Gastroesophageal sphincter (tissue), 3 donors: ENCODE measurements at regions not wholly inside any gene's neighbourhood (a gene's known extent, or its start where the extent isn't known, plus 50 kb on each side); places are given as distances from the start of the nearest gene placed in this dataset.

Experiments used
- POLR2A ChIP-seq, 2 donors: fragments of 450-650 bp; IDR thresholded peaks; one replicate each; pipeline ENCODE4 v1.6.1; 2017; ENCODE audit warnings: antibody characterized with exemption in 2 of 2, mild to moderate bottlenecking in 2 of 2, moderate library complexity in 1 of 2
- TF ChIP-seq, protein P1 (sequence below), 4 experiments: fragments of 200-600 bp in 2 of 4; fragments of 450-650 bp in 2 of 4; sonication (generic) in 1 of 4; IDR thresholded peaks; one replicate each; pipeline ENCODE4 v1.5.1; 2017 to 2019; ENCODE audit warnings: antibody characterized with exemption in 4 of 4, mild to moderate bottlenecking in 2 of 4, moderate library complexity in 2 of 4

DNA sequence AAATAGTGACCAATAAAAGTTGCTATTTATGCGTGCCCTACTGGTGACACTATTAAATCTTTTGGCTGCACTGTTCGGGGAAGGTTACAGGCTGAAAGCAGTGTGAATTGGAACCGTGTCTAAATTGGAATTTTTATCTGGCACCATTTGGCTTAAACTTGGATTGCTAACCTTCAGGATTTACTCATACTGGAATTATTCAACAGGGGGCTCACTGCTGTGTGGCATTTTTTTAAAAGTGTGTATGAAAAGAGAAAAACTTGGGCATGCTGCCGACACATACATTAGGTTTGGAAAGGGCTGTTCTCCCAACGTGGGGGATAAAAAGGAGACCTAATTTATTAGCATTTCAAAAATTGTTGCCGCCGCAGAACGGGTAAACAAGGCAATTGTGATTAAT, 537.9 kb upstream of the MGMT start:
- TF ChIP-seq, protein P1, sequence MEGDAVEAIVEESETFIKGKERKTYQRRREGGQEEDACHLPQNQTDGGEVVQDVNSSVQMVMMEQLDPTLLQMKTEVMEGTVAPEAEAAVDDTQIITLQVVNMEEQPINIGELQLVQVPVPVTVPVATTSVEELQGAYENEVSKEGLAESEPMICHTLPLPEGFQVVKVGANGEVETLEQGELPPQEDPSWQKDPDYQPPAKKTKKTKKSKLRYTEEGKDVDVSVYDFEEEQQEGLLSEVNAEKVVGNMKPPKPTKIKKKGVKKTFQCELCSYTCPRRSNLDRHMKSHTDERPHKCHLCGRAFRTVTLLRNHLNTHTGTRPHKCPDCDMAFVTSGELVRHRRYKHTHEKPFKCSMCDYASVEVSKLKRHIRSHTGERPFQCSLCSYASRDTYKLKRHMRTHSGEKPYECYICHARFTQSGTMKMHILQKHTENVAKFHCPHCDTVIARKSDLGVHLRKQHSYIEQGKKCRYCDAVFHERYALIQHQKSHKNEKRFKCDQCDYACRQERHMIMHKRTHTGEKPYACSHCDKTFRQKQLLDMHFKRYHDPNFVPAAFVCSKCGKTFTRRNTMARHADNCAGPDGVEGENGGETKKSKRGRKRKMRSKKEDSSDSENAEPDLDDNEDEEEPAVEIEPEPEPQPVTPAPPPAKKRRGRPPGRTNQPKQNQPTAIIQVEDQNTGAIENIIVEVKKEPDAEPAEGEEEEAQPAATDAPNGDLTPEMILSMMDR (IDR thresholded peaks at IDR 0.05): no peak
- no peak for TF ChIP-seq POLR2A (IDR thresholded peaks at IDR 0.05)
